Left lung (tissue), 4 donors: ENCODE measurements at regions not wholly inside any gene's neighbourhood (a gene's known extent, or its start where the extent isn't known, plus 50 kb on each side); places are given as distances from the start of the nearest gene placed in this dataset.
"Not testable (repeated sequence)": the region's sequence is repeated elsewhere in the genome, so short reads cannot be mapped to it uniquely, and the experiment has no call there.

Experiments
- ATAC-seq: fragments of 200-7000 bp; cut with Tn5 transposase; one replicate; pipeline ENCODE4 v1.9.1; 2020; ENCODE audit warnings: moderate library complexity
- DNase-seq, 4 donors: peaks; one replicate each; pipeline ENCODE4 v3.0.0-alpha.2; 2013 to 2020
- H3K27ac ChIP-seq, 2 donors: fragments of 200-600 bp; sonication (generic) in 1 of 2; one replicate each; pipeline versions ENCODE4 v1.5.0 to v1.8.0; 2020 to 2021
- H3K27me3 ChIP-seq, 2 donors: fragments of 200-600 bp; sonication (generic) in 1 of 2; one replicate each; pipeline versions ENCODE4 v1.5.0 to v1.8.0; 2020 to 2021
- H3K36me3 ChIP-seq, 2 donors: fragments of 200-600 bp; sonication (generic) in 1 of 2; one replicate each; pipeline versions ENCODE4 v1.5.0 to v1.8.0; 2020 to 2021
- H3K4me1 ChIP-seq, 2 donors: fragments of 200-600 bp; one replicate each; pipeline ENCODE4 v1.8.0; 2021
- H3K4me3 ChIP-seq, 2 donors: fragments of 200-600 bp; sonication (generic) in 1 of 2; one replicate each; pipeline versions ENCODE4 v1.5.0 to v1.8.0; 2020 to 2021; ENCODE audit warnings: mild to moderate bottlenecking in 1 of 2
- H3K9me3 ChIP-seq, 2 donors: fragments of 200-600 bp; sonication (generic) in 1 of 2; one replicate each; pipeline versions ENCODE4 v1.5.0 to v1.8.0; 2020 to 2021
- CTCF ChIP-seq, 2 donors: fragments of 200-600 bp; sonication (generic) in 1 of 2; IDR thresholded peaks; one replicate each; pipeline versions ENCODE4 v1.5.0 to v1.8.0; 2021; ENCODE audit warnings: antibody characterized with exemption in 2 of 2
- intact Hi-C, 2 donors: fragments of 100-400 bp; cut with DNase I; formaldehyde crosslinking; loops; one replicate each; pipeline versions ENCODE4 v1.11.2 to v1.14.2; 2022
- donor health status: DM: no; HTN: yes; CAD: no.
- donor health status: DM: no; HTN: no; CAD: no.

- no peaks in the 10 kb centered on the region for H3K36me3 ChIP-seq
- H3K27ac ChIP-seq = no peak overlapping the region
- TF ChIP-seq CTCF (IDR thresholded peaks at IDR 0.05) = no peak
- ATAC-seq = no peak
- peaks cover 0 to 7% of the 10 kb centered on the region in 2 donors for H3K9me3 ChIP-seq
- H3K4me3 ChIP-seq = no peak overlapping the region
- intact Hi-C loops = no loop called here
- no peaks in the 10 kb centered on the region for H3K4me1 ChIP-seq
- H3K27me3 ChIP-seq = no peaks in the 10 kb centered on the region
- no peak for DNase-seq
Observed at GRCh38 chr7:53237344-53237913, 202.0 kb downstream of the POM121L12 start.

DNA sequence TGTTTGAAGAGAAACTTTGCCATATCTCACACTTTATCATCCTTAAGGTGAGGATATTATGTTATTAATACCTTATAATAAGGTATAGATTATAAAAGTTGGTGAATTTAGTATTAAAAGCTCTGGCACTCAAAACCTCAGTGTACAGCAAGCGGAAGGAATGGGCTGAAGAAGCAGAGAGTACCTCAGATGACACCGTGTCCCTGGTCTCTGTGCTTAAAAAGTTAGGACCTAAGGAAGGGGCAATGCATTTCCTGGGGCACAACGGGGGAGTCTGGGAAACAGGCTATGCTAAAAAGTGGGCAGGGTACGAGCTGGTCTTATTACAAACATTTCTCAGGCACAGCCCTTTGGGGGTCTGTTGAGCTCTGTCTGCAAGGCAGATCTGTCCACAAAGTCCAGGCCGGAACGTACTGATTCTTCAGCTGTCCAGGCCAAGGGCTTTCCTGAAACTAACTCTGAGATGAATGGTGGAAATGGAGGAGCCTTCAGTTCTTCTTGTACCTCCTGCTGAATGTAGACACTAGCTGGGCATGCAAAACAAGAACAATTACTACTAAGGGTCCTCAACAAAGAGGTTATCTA, 202.7 kb downstream of the POM121L12 start:
- Histone ChIP-seq H3K4me3 (no peak overlapping the region), H3K36me3 (no peaks in the 10 kb centered on the region)
- intact Hi-C loops = no loop called here

GRCh38 chr7:53239151-53239550, 203.7 kb downstream of the POM121L12 start:
- H3K4me3 ChIP-seq, H3K4me1 ChIP-seq, H3K27me3 ChIP-seq, DNase-seq, H3K36me3 ChIP-seq, H3K27ac ChIP-seq, H3K9me3 ChIP-seq, intact Hi-C loops, ATAC-seq: not testable (repeated sequence)

More for the DNA sequence above, 202.7 kb downstream of the POM121L12 start:
- H3K4me1 ChIP-seq = no peaks in the 10 kb centered on the region
- no peaks in the 10 kb centered on the region for H3K27me3 ChIP-seq
- no peak for TF ChIP-seq CTCF (IDR thresholded peaks at IDR 0.05)
- H3K9me3 ChIP-seq = peaks cover 0 to 7% of the 10 kb centered on the region in 2 donors
- DNase-seq (no peak), ATAC-seq (no peak)
- no peak overlapping the region for H3K27ac ChIP-seq

GRCh38 chr7:53245721-53246120, 210.3 kb downstream of the POM121L12 start:
- H3K4me3 ChIP-seq = no peak overlapping the region
- H3K27me3 ChIP-seq = no peaks in the 10 kb centered on the region
- H3K9me3 ChIP-seq = peaks cover 0 to 14% of the 10 kb centered on the region in 2 donors
- no peaks in the 10 kb centered on the region for H3K4me1 ChIP-seq
- no peak for TF ChIP-seq CTCF (IDR thresholded peaks at IDR 0.05)
- ATAC-seq (no peak), DNase-seq (no peak)
- H3K36me3 ChIP-seq = no peaks in the 10 kb centered on the region
- H3K27ac ChIP-seq = no peak overlapping the region
- intact Hi-C loops = no loop called here

GRCh38 chr7:53246957-53247356, 211.5 kb downstream of the POM121L12 start:
- intact Hi-C loops = no loop called here
- DNase-seq (no peak), ATAC-seq (no peak)
- H3K27ac ChIP-seq = no peak overlapping the region
- no peak overlapping the region for H3K4me3 ChIP-seq
- H3K4me1 ChIP-seq = no peaks in the 10 kb centered on the region
- no peaks in the 10 kb centered on the region for H3K36me3 ChIP-seq
- H3K9me3 ChIP-seq = peaks cover 0 to 14% of the 10 kb centered on the region in 2 donors
- H3K27me3 ChIP-seq = no peaks in the 10 kb centered on the region
- TF ChIP-seq CTCF (IDR thresholded peaks at IDR 0.05) = no peak

GRCh38 chr7:53252539-53252938, 217.1 kb downstream of the POM121L12 start:
- Histone ChIP-seq H3K4me1 (no peaks in the 10 kb centered on the region), H3K27me3 (no peaks in the 10 kb centered on the region), H3K27ac (no peak overlapping the region), H3K4me3 (no peak overlapping the region), H3K36me3 (no peaks in the 10 kb centered on the region), H3K9me3 (peaks cover 0 to 14% of the 10 kb centered on the region in 2 donors)
- intact Hi-C loops = no loop called here
- TF ChIP-seq CTCF (IDR thresholded peaks at IDR 0.05) = no peak
- ATAC-seq (no peak), DNase-seq (no peak)
